ENCODE measurements at regions not wholly inside any gene's neighbourhood (a gene's known extent, or its start where the extent isn't known, plus 50 kb on each side); places are given as distances from the start of the nearest gene placed in this dataset.

GRCh38 chr18:37902344-37902743, 336.7 kb upstream of the CELF4 start:
- no peaks in the 10 kb centered on the region for H3K36me3 Mint-ChIP-seq
- POLR2A ChIA-PET = no interaction called here
- H3K27me3 Mint-ChIP-seq = no peaks in the 10 kb centered on the region
- H3K9me3 Mint-ChIP-seq = peaks cover 3 to 8% (median 7%) of the 10 kb centered on the region in 5 donors
- no peaks in the 10 kb centered on the region for H3K4me1 Mint-ChIP-seq
- CTCF ChIA-PET = no interaction called here
- Histone ChIP-seq H3K4me3 (ENCODE audit: low read length) (no peak overlapping the region), H3K27me3 (ENCODE audit: insufficient read depth, low read length, poor library complexity, severe bottlenecking) (no peaks in the 10 kb centered on the region), H3K4me1 (ENCODE audit: insufficient read depth, low read length) (no peaks in the 10 kb centered on the region), H3K36me3 (ENCODE audit: insufficient read depth, low read length) (no peaks in the 10 kb centered on the region), H3K9me3 (ENCODE audit: low read length) (no peaks in the 10 kb centered on the region), H3K27ac (ENCODE audit: low read depth, low read length) (no peak overlapping the region)
- H3K4me3 Mint-ChIP-seq = no peak overlapping the region
- no peak overlapping the region for H3K27ac Mint-ChIP-seq
- DNase-seq = no peak

DNA sequence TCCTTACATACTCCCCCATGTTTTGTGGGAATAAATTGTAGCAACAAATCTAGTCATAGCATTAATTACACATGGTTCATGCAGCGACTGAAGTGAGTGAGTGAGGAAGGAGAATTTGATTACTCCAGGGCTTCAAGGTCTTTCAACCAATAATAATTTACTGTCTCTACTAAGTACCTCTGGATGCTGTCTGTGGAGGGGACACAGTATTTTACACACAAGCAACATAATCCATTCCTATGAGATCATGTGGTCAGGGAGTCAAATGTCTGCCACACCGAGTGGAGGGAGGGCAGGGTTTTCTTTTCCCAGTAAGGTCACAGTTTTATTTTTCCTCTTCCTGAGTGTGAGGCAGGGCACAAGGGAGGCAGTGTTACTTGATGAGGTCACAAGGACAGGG, 334.7 kb upstream of the CELF4 start:
- Mint-ChIP-seq H3K9me3 (peaks cover 0 to 8% (median 7%) of the 10 kb centered on the region in 5 donors), H3K36me3 (no peaks in the 10 kb centered on the region), H3K27ac (no peak overlapping the region), H3K4me3 (no peak overlapping the region), H3K4me1 (no peaks in the 10 kb centered on the region), H3K27me3 (no peaks in the 10 kb centered on the region)
- CTCF ChIA-PET = no interaction called here
- H3K4me1 ChIP-seq (ENCODE audit: insufficient read depth, low read length) = no peaks in the 10 kb centered on the region
- H3K27me3 ChIP-seq (ENCODE audit: insufficient read depth, low read length, poor library complexity, severe bottlenecking) = no peaks in the 10 kb centered on the region
- H3K27ac ChIP-seq (ENCODE audit: low read depth, low read length) = no peak overlapping the region
- H3K36me3 ChIP-seq (ENCODE audit: insufficient read depth, low read length) = no peaks in the 10 kb centered on the region
- POLR2A ChIA-PET = no interaction called here
- H3K4me3 ChIP-seq (ENCODE audit: low read length) = no peak overlapping the region
- DNase-seq = no peak
- H3K9me3 ChIP-seq (ENCODE audit: low read length) = no peaks in the 10 kb centered on the region

DNA sequence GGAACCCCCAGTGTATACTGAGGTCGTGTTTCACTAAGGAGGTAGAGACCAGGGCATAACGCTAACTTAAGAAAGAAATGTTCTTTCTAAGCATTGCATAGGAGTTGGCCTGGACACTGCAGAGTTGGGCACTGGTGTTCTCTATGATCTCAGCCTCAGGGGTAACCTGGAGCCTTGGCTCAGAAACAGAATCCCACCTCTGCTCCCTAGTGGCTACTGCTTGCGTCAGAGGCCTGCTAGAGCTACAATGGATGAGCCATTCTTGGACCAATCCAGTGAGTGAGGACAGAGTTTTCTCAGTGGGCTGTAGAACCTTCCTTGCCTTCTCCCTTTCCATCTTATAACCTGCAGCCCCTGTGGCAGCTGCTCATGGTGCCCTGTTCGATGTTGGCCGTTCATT, 324.4 kb upstream of the CELF4 start:
- no peak for DNase-seq
- CTCF ChIA-PET = no interaction called here
- Mint-ChIP-seq H3K27me3 (no peaks in the 10 kb centered on the region), H3K9me3 (peaks cover 0 to 8% (median 3%) of the 10 kb centered on the region in 5 donors), H3K27ac (no peak overlapping the region), H3K4me1 (no peaks in the 10 kb centered on the region), H3K4me3 (no peak overlapping the region), H3K36me3 (no peaks in the 10 kb centered on the region)
- H3K4me1 ChIP-seq (ENCODE audit: insufficient read depth, low read length) = no peaks in the 10 kb centered on the region
- POLR2A ChIA-PET = no interaction called here
- no peak overlapping the region for H3K27ac ChIP-seq (ENCODE audit: low read depth, low read length)
- no peaks in the 10 kb centered on the region for H3K9me3 ChIP-seq (ENCODE audit: low read length)
- no peaks in the 10 kb centered on the region for H3K36me3 ChIP-seq (ENCODE audit: insufficient read depth, low read length)
- no peaks in the 10 kb centered on the region for H3K27me3 ChIP-seq (ENCODE audit: insufficient read depth, low read length, poor library complexity, severe bottlenecking)
- no peak overlapping the region for H3K4me3 ChIP-seq (ENCODE audit: low read length)

DNA sequence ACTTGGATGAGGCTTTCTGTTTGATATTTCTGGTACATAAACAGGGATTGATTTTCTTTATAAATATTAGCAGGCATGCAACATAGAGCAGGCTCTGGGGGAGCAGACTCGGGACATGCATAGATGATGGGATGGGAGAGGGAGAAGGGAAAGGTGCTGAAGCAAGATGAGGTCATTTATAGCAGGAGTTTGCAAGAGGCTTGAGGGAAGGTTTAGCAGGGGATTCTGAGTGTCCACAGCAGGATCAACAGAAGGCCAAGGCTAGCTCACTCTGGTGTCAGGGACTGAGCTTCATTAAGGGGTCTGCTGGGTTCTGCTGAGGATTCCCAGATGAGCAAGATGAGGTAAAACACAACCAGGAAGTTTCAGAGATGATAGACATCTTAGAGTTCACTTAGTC, 309.1 kb upstream of the CELF4 start:
- no peak for DNase-seq
- no peak overlapping the region for H3K27ac Mint-ChIP-seq
- H3K4me3 Mint-ChIP-seq = no peak overlapping the region
- peaks cover 3 to 12% (median 5%) of the 10 kb centered on the region in 5 donors for H3K9me3 Mint-ChIP-seq
- ChIA-PET CTCF (no interaction called here), POLR2A (no interaction called here)
- H3K4me1 ChIP-seq (ENCODE audit: insufficient read depth, low read length) = no peaks in the 10 kb centered on the region
- H3K4me1 Mint-ChIP-seq = no peaks in the 10 kb centered on the region
- no peak overlapping the region for H3K27ac ChIP-seq (ENCODE audit: low read depth, low read length)
- H3K36me3 Mint-ChIP-seq = peaks cover 0 to 1% (median 0%) of the 10 kb centered on the region in 3 donors
- no peaks in the 10 kb centered on the region for H3K36me3 ChIP-seq (ENCODE audit: insufficient read depth, low read length)
- no peak overlapping the region for H3K4me3 ChIP-seq (ENCODE audit: low read length)
- H3K9me3 ChIP-seq (ENCODE audit: low read length) = no peaks in the 10 kb centered on the region
- H3K27me3 ChIP-seq (ENCODE audit: insufficient read depth, low read length, poor library complexity, severe bottlenecking) = no peaks in the 10 kb centered on the region
- H3K27me3 Mint-ChIP-seq = no peaks in the 10 kb centered on the region

GRCh38 chr18:37873416-37873815, 307.8 kb upstream of the CELF4 start:
- Histone ChIP-seq H3K27ac (ENCODE audit: low read depth, low read length) (no peak overlapping the region), H3K27me3 (ENCODE audit: insufficient read depth, low read length, poor library complexity, severe bottlenecking) (no peaks in the 10 kb centered on the region), H3K9me3 (ENCODE audit: low read length) (no peaks in the 10 kb centered on the region), H3K4me3 (ENCODE audit: low read length) (no peak overlapping the region), H3K4me1 (ENCODE audit: insufficient read depth, low read length) (no peaks in the 10 kb centered on the region), H3K36me3 (ENCODE audit: insufficient read depth, low read length) (no peaks in the 10 kb centered on the region)
- no peaks in the 10 kb centered on the region for H3K27me3 Mint-ChIP-seq
- peaks cover 4 to 12% (median 5%) of the 10 kb centered on the region in 5 donors for H3K9me3 Mint-ChIP-seq
- no peak overlapping the region for H3K4me3 Mint-ChIP-seq
- H3K27ac Mint-ChIP-seq = no peak overlapping the region
- POLR2A ChIA-PET = no interaction called here
- no peak for DNase-seq
- H3K36me3 Mint-ChIP-seq = peaks cover 0 to 1% (median 0%) of the 10 kb centered on the region in 3 donors
- CTCF ChIA-PET = no interaction called here
- no peaks in the 10 kb centered on the region for H3K4me1 Mint-ChIP-seq

GRCh38 chr18:37872562-37872961, 307.0 kb upstream of the CELF4 start:
- no peak overlapping the region for H3K4me3 Mint-ChIP-seq
- H3K36me3 Mint-ChIP-seq = peaks cover 0 to 1% (median 0%) of the 10 kb centered on the region in 3 donors
- ChIA-PET CTCF (no interaction called here), POLR2A (no interaction called here)
- Histone ChIP-seq H3K27me3 (ENCODE audit: insufficient read depth, low read length, poor library complexity, severe bottlenecking) (no peaks in the 10 kb centered on the region), H3K4me1 (ENCODE audit: insufficient read depth, low read length) (no peaks in the 10 kb centered on the region), H3K4me3 (ENCODE audit: low read length) (no peak overlapping the region), H3K27ac (ENCODE audit: low read depth, low read length) (no peak overlapping the region), H3K36me3 (ENCODE audit: insufficient read depth, low read length) (no peaks in the 10 kb centered on the region), H3K9me3 (ENCODE audit: low read length) (no peaks in the 10 kb centered on the region)
- H3K9me3 Mint-ChIP-seq = peaks cover 4 to 12% (median 8%) of the 10 kb centered on the region in 5 donors
- DNase-seq = no peak
- H3K27me3 Mint-ChIP-seq = no peaks in the 10 kb centered on the region
- no peaks in the 10 kb centered on the region for H3K4me1 Mint-ChIP-seq
- H3K27ac Mint-ChIP-seq = no peak overlapping the region

- no peak overlapping the region for H3K27ac ChIP-seq (ENCODE audit: low read depth, low read length)
- H3K27ac Mint-ChIP-seq = no peak overlapping the region
- H3K4me3 Mint-ChIP-seq = no peak overlapping the region
- H3K4me3 ChIP-seq (ENCODE audit: low read length) = no peak overlapping the region
- DNase-seq = no peak
- ChIA-PET POLR2A (no interaction called here), CTCF (no interaction called here)
- H3K36me3 Mint-ChIP-seq = peaks cover 0 to 1% (median 0%) of the 10 kb centered on the region in 3 donors
- H3K9me3 ChIP-seq (ENCODE audit: low read length) = no peaks in the 10 kb centered on the region
- H3K27me3 Mint-ChIP-seq = no peaks in the 10 kb centered on the region
- peaks cover 4 to 11% (median 8%) of the 10 kb centered on the region in 5 donors for H3K9me3 Mint-ChIP-seq
- no peaks in the 10 kb centered on the region for H3K4me1 ChIP-seq (ENCODE audit: insufficient read depth, low read length)
- H3K36me3 ChIP-seq (ENCODE audit: insufficient read depth, low read length) = no peaks in the 10 kb centered on the region
- H3K4me1 Mint-ChIP-seq = no peaks in the 10 kb centered on the region
- H3K27me3 ChIP-seq (ENCODE audit: insufficient read depth, low read length, poor library complexity, severe bottlenecking) = no peaks in the 10 kb centered on the region
Measured at GRCh38 chr18:37871561-37871960, 306.0 kb upstream of the CELF4 start.

DNA sequence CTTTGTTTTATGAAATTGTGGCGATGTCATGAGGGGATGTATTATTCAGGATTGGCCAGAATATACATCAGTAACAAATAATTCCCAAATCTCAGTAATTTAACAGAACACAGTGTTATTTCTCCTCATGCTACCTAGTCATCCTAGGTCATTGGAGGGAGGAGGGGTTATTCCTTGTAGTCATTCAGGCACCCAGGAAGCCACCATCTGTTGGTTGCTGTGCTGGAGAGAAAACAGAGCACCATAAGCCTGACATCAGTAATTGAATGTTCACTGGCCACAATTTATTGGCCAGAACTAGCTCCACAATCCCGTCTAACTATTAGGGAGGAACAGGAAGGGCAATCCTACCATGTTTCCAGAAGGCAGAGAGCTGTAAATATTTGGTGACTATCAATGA, 303.5 kb upstream of the CELF4 start:
- H3K27ac ChIP-seq (ENCODE audit: low read depth, low read length) = no peak overlapping the region
- H3K36me3 ChIP-seq (ENCODE audit: insufficient read depth, low read length) = no peaks in the 10 kb centered on the region
- Mint-ChIP-seq H3K36me3 (peaks cover 0 to 1% (median 0%) of the 10 kb centered on the region in 3 donors), H3K9me3 (peaks cover 4 to 17% (median 5%) of the 10 kb centered on the region in 5 donors), H3K27ac (no peak overlapping the region), H3K27me3 (no peaks in the 10 kb centered on the region), H3K4me3 (no peak overlapping the region), H3K4me1 (no peaks in the 10 kb centered on the region)
- DNase-seq = no peak
- H3K27me3 ChIP-seq (ENCODE audit: insufficient read depth, low read length, poor library complexity, severe bottlenecking) = no peaks in the 10 kb centered on the region
- ChIA-PET CTCF (no interaction called here), POLR2A (no interaction called here)
- H3K4me1 ChIP-seq (ENCODE audit: insufficient read depth, low read length) = no peaks in the 10 kb centered on the region
- no peaks in the 10 kb centered on the region for H3K9me3 ChIP-seq (ENCODE audit: low read length)
- H3K4me3 ChIP-seq (ENCODE audit: low read length) = no peak overlapping the region

DNA sequence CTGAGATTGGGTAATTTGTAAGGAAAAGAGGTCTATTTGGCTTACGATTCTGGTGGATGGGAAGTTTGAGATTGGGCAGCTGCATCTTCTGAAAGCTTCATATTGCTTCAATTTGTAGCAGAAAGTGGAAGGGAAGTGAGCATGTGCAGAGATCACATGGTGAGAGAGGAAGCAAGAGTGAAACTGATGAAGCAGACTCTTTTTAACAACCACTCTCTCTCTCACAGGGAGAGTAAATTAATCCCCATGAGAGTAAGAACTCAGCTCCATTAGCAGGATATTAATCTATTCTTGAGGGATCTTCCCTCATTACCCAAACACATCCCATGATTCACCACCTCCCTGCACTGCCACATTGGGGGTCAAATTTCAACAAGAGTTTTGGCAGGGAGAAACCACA, 298.5 kb upstream of the CELF4 start:
- Mint-ChIP-seq H3K36me3 (no peaks in the 10 kb centered on the region), H3K4me3 (no peak overlapping the region), H3K27ac (no peak overlapping the region), H3K9me3 (peaks cover under 1 to 19% (median 8%) of the 10 kb centered on the region in 5 donors), H3K4me1 (no peaks in the 10 kb centered on the region), H3K27me3 (no peaks in the 10 kb centered on the region)
- Histone ChIP-seq H3K27ac (ENCODE audit: low read depth, low read length) (no peak overlapping the region), H3K36me3 (ENCODE audit: insufficient read depth, low read length) (no peaks in the 10 kb centered on the region), H3K27me3 (ENCODE audit: insufficient read depth, low read length, poor library complexity, severe bottlenecking) (no peaks in the 10 kb centered on the region), H3K4me3 (ENCODE audit: low read length) (no peak overlapping the region), H3K9me3 (ENCODE audit: low read length) (no peaks in the 10 kb centered on the region), H3K4me1 (ENCODE audit: insufficient read depth, low read length) (no peaks in the 10 kb centered on the region)
- ChIA-PET POLR2A (no interaction called here), CTCF (no interaction called here)
- no peak for DNase-seq

Data from CD8-positive, alpha-beta memory T cell (primary cell).